Fibroblast of pulmonary artery (primary cell): ENCODE measurements at regions not wholly inside any gene's neighbourhood (a gene's known extent, or its start where the extent isn't known, plus 50 kb on each side); places are given as distances from the start of the nearest gene placed in this dataset.

Source experiments
- DNase-seq: peaks from one replicate; pipeline ENCODE4 v3.0.0-alpha.2; 2010; ENCODE audit warnings: low read depth
- H3K4me3 ChIP-seq: replicated peaks from 2 replicates; pipeline ENCODE4 v1.5.1; 2011; ENCODE audit warnings: low read depth, mild to moderate bottlenecking, control low read depth, low read length, moderate library complexity
- TF ChIP-seq, protein P1 (sequence below): IDR thresholded peaks from 2 replicates; pipeline ENCODE4 v1.5.1; 2011; ENCODE audit warnings: mild to moderate bottlenecking, control low read depth, low read length, inconsistent platforms; ENCODE audit errors: missing control alignments

DNA sequence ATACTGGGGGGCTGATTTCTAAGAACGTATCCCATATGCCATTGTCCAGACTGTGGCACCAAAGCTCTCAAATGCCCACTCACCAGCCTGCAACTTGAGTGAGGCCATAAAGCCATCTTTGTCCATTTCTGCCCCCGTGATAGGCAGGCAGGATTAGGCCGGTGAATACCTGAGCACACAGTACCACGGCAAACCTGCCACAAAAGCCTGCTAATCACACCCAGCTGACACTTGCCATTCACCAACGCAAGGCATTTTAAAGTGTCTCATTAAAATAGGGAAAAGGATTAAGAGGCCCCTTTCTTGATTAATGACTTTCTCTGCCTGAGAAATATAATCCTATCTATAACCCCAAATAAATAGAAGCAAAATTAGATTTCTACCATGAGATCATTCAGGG, 111.4 kb upstream of the NANOS1 start:
- TF ChIP-seq, protein P1, sequence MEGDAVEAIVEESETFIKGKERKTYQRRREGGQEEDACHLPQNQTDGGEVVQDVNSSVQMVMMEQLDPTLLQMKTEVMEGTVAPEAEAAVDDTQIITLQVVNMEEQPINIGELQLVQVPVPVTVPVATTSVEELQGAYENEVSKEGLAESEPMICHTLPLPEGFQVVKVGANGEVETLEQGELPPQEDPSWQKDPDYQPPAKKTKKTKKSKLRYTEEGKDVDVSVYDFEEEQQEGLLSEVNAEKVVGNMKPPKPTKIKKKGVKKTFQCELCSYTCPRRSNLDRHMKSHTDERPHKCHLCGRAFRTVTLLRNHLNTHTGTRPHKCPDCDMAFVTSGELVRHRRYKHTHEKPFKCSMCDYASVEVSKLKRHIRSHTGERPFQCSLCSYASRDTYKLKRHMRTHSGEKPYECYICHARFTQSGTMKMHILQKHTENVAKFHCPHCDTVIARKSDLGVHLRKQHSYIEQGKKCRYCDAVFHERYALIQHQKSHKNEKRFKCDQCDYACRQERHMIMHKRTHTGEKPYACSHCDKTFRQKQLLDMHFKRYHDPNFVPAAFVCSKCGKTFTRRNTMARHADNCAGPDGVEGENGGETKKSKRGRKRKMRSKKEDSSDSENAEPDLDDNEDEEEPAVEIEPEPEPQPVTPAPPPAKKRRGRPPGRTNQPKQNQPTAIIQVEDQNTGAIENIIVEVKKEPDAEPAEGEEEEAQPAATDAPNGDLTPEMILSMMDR: no peak
- no peak overlapping the region for H3K4me3 ChIP-seq
- no peak for DNase-seq

DNA sequence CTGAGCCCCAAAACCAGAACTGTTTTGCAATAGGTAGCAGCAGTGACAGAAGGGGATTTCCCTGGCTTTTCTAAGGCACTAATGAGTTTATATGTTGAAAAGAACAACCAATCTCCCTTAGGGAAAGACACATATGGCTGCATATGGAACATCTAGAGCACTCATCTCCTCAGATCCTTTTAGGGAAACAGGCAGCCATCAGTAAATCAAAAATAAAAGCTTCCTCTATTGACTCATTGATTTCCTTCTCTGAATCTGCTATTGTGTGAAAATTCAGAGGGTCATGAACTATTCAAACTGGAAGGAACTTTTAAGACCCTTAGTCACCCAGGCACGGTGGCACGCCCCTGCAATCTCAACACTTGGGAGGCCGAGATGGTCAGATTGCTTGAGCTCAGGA, 110.9 kb upstream of the NANOS1 start:
- DNase-seq: no peak
- H3K4me3 ChIP-seq: no peak overlapping the region
- TF ChIP-seq, protein P1: no peak

DNA sequence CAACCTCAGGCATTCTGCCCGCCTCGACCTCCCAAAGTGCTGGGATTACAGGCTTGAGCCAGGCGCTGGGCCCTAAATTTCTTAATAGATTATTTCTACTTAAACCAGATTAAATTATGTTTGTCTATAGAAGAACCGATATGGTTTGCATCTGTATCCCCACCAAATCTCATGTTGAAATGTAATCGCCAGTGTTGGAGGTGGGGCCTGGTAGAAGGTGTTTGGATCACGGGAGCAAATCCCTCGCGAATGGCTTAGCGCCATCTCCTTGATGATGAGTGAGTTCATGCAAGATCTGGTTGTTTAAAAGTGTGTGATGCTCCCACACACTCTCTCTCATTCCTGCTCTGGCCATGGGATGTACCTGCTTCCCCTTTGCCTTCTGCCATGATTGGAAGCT, 109.3 kb upstream of the NANOS1 start:
- TF ChIP-seq, protein P1: no peak
- no peak for DNase-seq
- H3K4me3 ChIP-seq: no peak overlapping the region

DNA sequence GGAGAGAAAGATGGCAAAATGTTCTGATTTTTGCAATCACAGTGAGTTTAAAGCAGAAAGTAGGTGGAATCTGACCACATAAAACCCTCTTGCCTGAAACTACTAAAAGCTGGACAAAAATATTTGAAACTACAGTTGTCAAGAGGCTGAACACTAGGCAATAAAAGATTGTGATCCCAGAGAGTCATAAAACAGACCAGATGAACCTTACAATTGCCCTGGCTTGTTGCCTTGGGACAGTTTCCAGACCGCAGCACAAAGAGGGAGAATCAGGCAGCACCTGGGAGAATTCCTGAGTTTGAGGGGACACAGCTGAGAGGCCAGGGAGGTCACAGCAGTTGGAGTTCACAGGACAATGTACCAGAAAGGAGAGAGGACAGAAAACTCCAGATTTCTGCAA, 107.3 kb upstream of the NANOS1 start:
- no peak for DNase-seq
- H3K4me3 ChIP-seq: no peak overlapping the region
- TF ChIP-seq, protein P1: no peak

DNA sequence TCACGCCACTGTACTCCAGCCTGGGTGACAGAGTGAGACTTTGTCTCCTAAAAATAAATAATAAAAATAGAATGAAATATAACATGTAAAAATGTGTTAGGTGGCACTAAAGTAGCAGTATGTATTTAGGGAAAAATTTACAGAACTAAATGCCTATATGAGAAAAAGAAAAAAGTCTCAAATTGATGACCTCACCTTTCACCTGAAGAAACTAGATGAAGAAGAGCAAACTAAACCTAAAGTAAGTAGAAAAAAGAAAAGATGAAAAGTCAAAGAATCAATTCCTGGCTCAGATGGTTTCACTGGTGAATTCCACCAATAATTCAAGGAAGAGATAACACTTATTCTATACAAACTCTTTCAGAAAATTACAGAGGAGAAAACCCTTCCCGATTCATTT, 106.5 kb upstream of the NANOS1 start:
- no peak for DNase-seq
- TF ChIP-seq, protein P1: no peak
- no peak overlapping the region for H3K4me3 ChIP-seq

DNA sequence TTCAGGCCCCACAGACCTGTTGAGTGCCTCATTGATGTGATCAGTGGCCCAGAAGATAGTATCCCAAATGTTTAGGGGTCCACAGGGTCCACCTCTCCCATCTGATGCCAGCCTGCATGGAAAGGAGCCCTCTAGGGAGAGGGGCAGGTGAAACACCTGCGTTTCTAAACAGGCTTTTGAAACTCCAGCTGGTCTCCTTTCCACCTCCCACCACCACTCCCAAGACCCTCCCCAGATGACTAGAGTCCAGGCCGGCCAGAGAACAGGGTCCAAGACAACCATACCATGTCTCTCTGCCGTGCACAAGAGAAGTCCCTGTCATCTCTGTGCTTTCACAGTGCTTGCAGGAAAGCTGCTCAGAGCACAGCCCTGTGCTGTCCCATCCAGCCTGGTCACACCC, 105.0 kb upstream of the NANOS1 start:
- H3K4me3 ChIP-seq: no peak overlapping the region
- TF ChIP-seq, protein P1: no peak
- no peak for DNase-seq

DNA sequence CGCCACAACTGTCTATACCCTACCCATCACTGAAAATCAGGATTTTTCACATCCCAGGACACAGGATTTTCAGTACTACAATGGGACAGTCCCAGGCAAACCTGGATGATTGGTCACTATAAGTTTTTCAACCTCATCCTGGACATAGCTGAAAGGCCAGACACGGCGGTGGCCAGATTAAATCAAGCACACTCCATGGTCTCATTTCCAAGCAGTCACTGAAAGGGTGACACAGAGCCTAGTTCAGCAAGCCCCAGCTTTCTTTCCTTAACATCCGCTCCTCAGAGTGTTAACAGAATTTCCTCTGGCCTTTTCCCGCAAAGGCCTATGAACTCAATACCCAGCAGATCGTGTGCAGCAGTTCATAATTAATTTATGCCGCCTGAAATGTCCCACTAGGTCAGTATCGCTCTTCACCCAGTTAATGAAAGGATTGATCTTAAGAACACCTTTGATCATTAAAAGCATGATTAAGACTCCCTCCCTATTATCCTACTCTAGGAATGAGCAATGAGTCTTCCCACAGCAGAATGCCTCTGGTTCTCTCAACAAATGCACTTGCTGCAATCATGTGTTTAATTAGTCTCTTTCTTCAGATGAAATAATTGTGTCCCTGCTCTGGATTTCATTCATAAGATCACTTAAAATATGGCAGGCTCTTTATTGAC, 104.0 kb upstream of the NANOS1 start:
- no peak for DNase-seq
- no peak overlapping the region for H3K4me3 ChIP-seq
- TF ChIP-seq, protein P1: no peak
